ENCODE measurements at regions not wholly inside any gene's neighbourhood (a gene's known extent, or its start where the extent isn't known, plus 50 kb on each side); places are given as distances from the start of the nearest gene placed in this dataset.

GRCh38 chr5:101112645-101113044 is 209.6 kb upstream of the ST8SIA4 start:
- Histone ChIP-seq H3K9me3 (ENCODE audit: low read length) (no peaks in the 10 kb centered on the region), H2AFZ (ENCODE audit: low read depth, low read length) (no peak overlapping the region), H3K27me3 (ENCODE audit: insufficient read depth, low read depth, low read length) (no peaks in the 10 kb centered on the region), H3F3A (ENCODE audit: insufficient read depth, low read length, poor library complexity, severe bottlenecking) (no peaks in the 10 kb centered on the region), H3K27ac (ENCODE audit: low read length) (no peak overlapping the region), H3K79me2 (replicated peaks; ENCODE audit: insufficient read depth, low read length) (no peaks in the 10 kb centered on the region), H3K9ac (ENCODE audit: low read length) (no peak overlapping the region), H3K4me3 (ENCODE audit: low read length) (no peak overlapping the region), H3K36me3 (ENCODE audit: insufficient read depth, low read length) (no peaks in the 10 kb centered on the region), H4K20me1 (ENCODE audit: insufficient read depth) (no peaks in the 10 kb centered on the region), H3K4me2 (ENCODE audit: low read length) (no peak overlapping the region), H3K9me2 (ENCODE audit: insufficient read depth, low read length) (no peaks in the 10 kb centered on the region)
- TF ChIP-seq MXI1 (conservative IDR thresholded peaks at IDR 0.05; ENCODE audit: poor library complexity, severe bottlenecking) (no peak), POLR2AphosphoS5 (IDR thresholded peaks at IDR 0.05) (no peak), EZH2 (IDR thresholded peaks at IDR 0.05; ENCODE audit: borderline replicate concordance, insufficient read depth, low read length, poor library complexity, severe bottlenecking) (no peak), RAD21 (conservative IDR thresholded peaks at IDR 0.05) (no peak), EP300 (conservative IDR thresholded peaks at IDR 0.05; ENCODE audit: poor library complexity, severe bottlenecking) (no peak), SMC3 (conservative IDR thresholded peaks at IDR 0.05; ENCODE audit: poor library complexity) (no peak), TAF1 (IDR thresholded peaks at IDR 0.05; ENCODE audit: low read depth) (no peak)
- TF ChIP-seq, protein P1, sequence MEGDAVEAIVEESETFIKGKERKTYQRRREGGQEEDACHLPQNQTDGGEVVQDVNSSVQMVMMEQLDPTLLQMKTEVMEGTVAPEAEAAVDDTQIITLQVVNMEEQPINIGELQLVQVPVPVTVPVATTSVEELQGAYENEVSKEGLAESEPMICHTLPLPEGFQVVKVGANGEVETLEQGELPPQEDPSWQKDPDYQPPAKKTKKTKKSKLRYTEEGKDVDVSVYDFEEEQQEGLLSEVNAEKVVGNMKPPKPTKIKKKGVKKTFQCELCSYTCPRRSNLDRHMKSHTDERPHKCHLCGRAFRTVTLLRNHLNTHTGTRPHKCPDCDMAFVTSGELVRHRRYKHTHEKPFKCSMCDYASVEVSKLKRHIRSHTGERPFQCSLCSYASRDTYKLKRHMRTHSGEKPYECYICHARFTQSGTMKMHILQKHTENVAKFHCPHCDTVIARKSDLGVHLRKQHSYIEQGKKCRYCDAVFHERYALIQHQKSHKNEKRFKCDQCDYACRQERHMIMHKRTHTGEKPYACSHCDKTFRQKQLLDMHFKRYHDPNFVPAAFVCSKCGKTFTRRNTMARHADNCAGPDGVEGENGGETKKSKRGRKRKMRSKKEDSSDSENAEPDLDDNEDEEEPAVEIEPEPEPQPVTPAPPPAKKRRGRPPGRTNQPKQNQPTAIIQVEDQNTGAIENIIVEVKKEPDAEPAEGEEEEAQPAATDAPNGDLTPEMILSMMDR (IDR thresholded peaks at IDR 0.05; ENCODE audit: poor library complexity, severe bottlenecking), result no peak
- TF ChIP-seq, protein P2, sequence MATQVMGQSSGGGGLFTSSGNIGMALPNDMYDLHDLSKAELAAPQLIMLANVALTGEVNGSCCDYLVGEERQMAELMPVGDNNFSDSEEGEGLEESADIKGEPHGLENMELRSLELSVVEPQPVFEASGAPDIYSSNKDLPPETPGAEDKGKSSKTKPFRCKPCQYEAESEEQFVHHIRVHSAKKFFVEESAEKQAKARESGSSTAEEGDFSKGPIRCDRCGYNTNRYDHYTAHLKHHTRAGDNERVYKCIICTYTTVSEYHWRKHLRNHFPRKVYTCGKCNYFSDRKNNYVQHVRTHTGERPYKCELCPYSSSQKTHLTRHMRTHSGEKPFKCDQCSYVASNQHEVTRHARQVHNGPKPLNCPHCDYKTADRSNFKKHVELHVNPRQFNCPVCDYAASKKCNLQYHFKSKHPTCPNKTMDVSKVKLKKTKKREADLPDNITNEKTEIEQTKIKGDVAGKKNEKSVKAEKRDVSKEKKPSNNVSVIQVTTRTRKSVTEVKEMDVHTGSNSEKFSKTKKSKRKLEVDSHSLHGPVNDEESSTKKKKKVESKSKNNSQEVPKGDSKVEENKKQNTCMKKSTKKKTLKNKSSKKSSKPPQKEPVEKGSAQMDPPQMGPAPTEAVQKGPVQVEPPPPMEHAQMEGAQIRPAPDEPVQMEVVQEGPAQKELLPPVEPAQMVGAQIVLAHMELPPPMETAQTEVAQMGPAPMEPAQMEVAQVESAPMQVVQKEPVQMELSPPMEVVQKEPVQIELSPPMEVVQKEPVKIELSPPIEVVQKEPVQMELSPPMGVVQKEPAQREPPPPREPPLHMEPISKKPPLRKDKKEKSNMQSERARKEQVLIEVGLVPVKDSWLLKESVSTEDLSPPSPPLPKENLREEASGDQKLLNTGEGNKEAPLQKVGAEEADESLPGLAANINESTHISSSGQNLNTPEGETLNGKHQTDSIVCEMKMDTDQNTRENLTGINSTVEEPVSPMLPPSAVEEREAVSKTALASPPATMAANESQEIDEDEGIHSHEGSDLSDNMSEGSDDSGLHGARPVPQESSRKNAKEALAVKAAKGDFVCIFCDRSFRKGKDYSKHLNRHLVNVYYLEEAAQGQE (IDR thresholded peaks at IDR 0.05; ENCODE audit: borderline replicate concordance), result no peak

DNA sequence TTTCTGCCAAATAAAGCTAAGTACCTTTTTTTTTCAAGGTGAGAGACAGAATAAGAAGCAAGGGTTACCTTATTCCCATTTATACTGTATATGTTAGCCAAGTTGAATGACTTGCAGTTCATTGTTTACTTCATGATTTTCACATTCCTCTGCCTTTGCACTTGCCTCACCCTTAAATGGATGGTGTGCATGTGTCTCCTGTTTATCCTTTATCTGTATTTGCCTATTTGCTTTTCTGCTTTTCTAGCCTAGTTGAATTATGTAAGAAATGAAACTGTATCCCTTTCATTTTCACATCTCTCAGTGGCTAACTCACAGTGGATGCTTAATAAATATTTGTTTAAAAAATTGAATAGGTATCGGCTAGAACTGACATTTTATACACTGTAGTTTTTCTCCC is 200.8 kb upstream of the ST8SIA4 start:
- no peak overlapping the region for H2AFZ ChIP-seq (ENCODE audit: low read depth, low read length)
- no peaks in the 10 kb centered on the region for H3K79me2 ChIP-seq (replicated peaks; ENCODE audit: insufficient read depth, low read length)
- H3K27ac ChIP-seq (ENCODE audit: low read length), result no peak overlapping the region
- H3K4me2 ChIP-seq (ENCODE audit: low read length), result no peak overlapping the region
- no peak overlapping the region for H3K4me3 ChIP-seq (ENCODE audit: low read length)
- H3K36me3 ChIP-seq (ENCODE audit: insufficient read depth, low read length), result no peaks in the 10 kb centered on the region
- H3K9me2 ChIP-seq (ENCODE audit: insufficient read depth, low read length), result no peaks in the 10 kb centered on the region
- no peaks in the 10 kb centered on the region for H3K27me3 ChIP-seq (ENCODE audit: insufficient read depth, low read depth, low read length)
- TF ChIP-seq SMC3 (conservative IDR thresholded peaks at IDR 0.05; ENCODE audit: poor library complexity), result no peak
- no peak for TF ChIP-seq EZH2 (IDR thresholded peaks at IDR 0.05; ENCODE audit: borderline replicate concordance, insufficient read depth, low read length, poor library complexity, severe bottlenecking)
- no peak for TF ChIP-seq POLR2AphosphoS5 (IDR thresholded peaks at IDR 0.05)
- TF ChIP-seq, protein P2 (IDR thresholded peaks at IDR 0.05; ENCODE audit: borderline replicate concordance), result no peak
- no peak for TF ChIP-seq TAF1 (IDR thresholded peaks at IDR 0.05; ENCODE audit: low read depth)
- TF ChIP-seq, protein P1 (IDR thresholded peaks at IDR 0.05; ENCODE audit: poor library complexity, severe bottlenecking), result no peak
- no peak overlapping the region for H3K9ac ChIP-seq (ENCODE audit: low read length)
- H3F3A ChIP-seq (ENCODE audit: insufficient read depth, low read length, poor library complexity, severe bottlenecking), result no peaks in the 10 kb centered on the region
- H3K9me3 ChIP-seq (ENCODE audit: low read length), result no peaks in the 10 kb centered on the region
- no peaks in the 10 kb centered on the region for H4K20me1 ChIP-seq (ENCODE audit: insufficient read depth)
